ENCODE measurements at regions not wholly inside any gene's neighbourhood (a gene's known extent, or its start where the extent isn't known, plus 50 kb on each side); places are given as distances from the start of the nearest gene placed in this dataset.

DNA sequence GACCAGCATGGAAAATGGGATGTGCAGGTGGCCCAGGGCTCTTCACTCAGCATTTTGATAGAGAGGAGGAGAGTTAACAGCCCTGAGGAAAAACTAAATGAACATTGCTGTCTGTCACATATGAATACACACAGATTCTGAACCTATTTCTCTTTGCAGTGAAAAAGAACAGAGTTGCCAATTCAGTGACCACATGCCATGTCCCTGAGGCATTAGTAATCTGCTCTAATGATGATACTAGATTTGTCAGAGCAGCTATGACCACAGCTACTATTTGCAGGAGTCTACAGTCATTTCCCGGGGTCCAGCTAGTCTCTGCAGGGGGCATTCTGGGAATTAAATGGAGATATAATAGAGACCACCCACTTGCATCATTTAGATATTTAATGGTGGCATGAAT is 267.6 kb downstream of the TMX3 start:
- Histone ChIP-seq H3K36me3 (ENCODE audit: control insufficient read depth in 2 of 2, insufficient read depth in 2 of 2, low read length in 1 of 2) (no peaks in the 10 kb centered on the region), H3K4me1 (ENCODE audit: control insufficient read depth in 2 of 2, insufficient read depth in 2 of 2, low read length in 2 of 2) (no peaks in the 10 kb centered on the region), H3K27ac (ENCODE audit: low read depth in 1 of 2, low read length in 1 of 2) (no peak overlapping the region), H3K27me3 (ENCODE audit: control insufficient read depth in 2 of 2, insufficient read depth in 1 of 2, low read length in 1 of 2) (no peaks in the 10 kb centered on the region), H3K9me3 (ENCODE audit: control insufficient read depth in 2 of 2, insufficient read depth in 1 of 2, low read length in 1 of 2) (no peaks in the 10 kb centered on the region), H3K4me3 (ENCODE audit: low read length in 2 of 2) (no peak overlapping the region)
- DNase-seq (ENCODE audit: low read depth in 6 of 9, low spot score in 9 of 9) = no peak
- 90% methylated on average over 1 of the region's 1 CpG for whole genome bisulfite sequencing

- Histone ChIP-seq H3K27ac (ENCODE audit: low read depth in 1 of 2, low read length in 1 of 2) (no peak overlapping the region), H3K27me3 (ENCODE audit: control insufficient read depth in 2 of 2, insufficient read depth in 1 of 2, low read length in 1 of 2) (no peaks in the 10 kb centered on the region), H3K36me3 (ENCODE audit: control insufficient read depth in 2 of 2, insufficient read depth in 2 of 2, low read length in 1 of 2) (no peaks in the 10 kb centered on the region), H3K4me1 (ENCODE audit: control insufficient read depth in 2 of 2, insufficient read depth in 2 of 2, low read length in 2 of 2) (no peaks in the 10 kb centered on the region), H3K9me3 (ENCODE audit: control insufficient read depth in 2 of 2, insufficient read depth in 1 of 2, low read length in 1 of 2) (no peaks in the 10 kb centered on the region), H3K4me3 (ENCODE audit: low read length in 2 of 2) (no peak overlapping the region)
- WGBS = 84% methylated on average over 6 of the region's 6 CpGs
- no peak for DNase-seq (ENCODE audit: low read depth in 6 of 9, low spot score in 9 of 9)
Observed at GRCh38 chr18:68445668-68446426, 269.1 kb downstream of the TMX3 start.

DNA sequence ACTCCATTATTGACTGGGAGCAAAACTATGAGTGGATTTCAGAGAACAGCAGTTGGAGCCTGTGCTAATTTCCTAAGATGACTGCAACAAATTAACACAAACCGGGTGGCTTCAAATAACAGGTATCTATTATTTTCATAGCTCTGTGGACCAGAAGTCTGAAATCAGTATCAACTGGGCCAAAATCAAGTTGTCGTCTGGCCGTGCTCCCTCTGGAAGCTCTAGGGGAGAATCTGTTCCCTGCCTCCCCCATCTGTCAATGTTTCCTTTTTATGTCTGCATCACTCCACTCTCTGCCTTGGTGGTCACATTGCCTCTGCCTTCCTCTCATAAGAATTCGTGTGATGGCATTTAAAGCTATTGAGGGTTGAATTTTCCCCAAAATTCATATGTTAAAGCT is 269.8 kb downstream of the TMX3 start:
- H3K36me3 ChIP-seq (ENCODE audit: control insufficient read depth in 2 of 2, insufficient read depth in 2 of 2, low read length in 1 of 2) = no peaks in the 10 kb centered on the region
- WGBS = 96% methylated on average over 4 of the region's 4 CpGs
- DNase-seq (ENCODE audit: low read depth in 6 of 9, low spot score in 9 of 9) = no peak
- H3K4me1 ChIP-seq (ENCODE audit: control insufficient read depth in 2 of 2, insufficient read depth in 2 of 2, low read length in 2 of 2) = no peaks in the 10 kb centered on the region
- H3K27ac ChIP-seq (ENCODE audit: low read depth in 1 of 2, low read length in 1 of 2) = no peak overlapping the region
- H3K9me3 ChIP-seq (ENCODE audit: control insufficient read depth in 2 of 2, insufficient read depth in 1 of 2, low read length in 1 of 2) = no peaks in the 10 kb centered on the region
- no peaks in the 10 kb centered on the region for H3K27me3 ChIP-seq (ENCODE audit: control insufficient read depth in 2 of 2, insufficient read depth in 1 of 2, low read length in 1 of 2)
- H3K4me3 ChIP-seq (ENCODE audit: low read length in 2 of 2) = no peak overlapping the region

- 89% methylated on average over 3 of the region's 3 CpGs for WGBS
- no peaks in the 10 kb centered on the region for H3K36me3 ChIP-seq (ENCODE audit: control insufficient read depth in 2 of 2, insufficient read depth in 2 of 2, low read length in 1 of 2)
- H3K4me1 ChIP-seq (ENCODE audit: control insufficient read depth in 2 of 2, insufficient read depth in 2 of 2, low read length in 2 of 2) = no peaks in the 10 kb centered on the region
Observed at GRCh38 chr18:68441241-68441640, 273.7 kb downstream of the TMX3 start.

GRCh38 chr18:68440433-68440832 is 274.5 kb downstream of the TMX3 start:
- Histone ChIP-seq H3K4me3 (ENCODE audit: low read length in 2 of 2) (no peak overlapping the region), H3K36me3 (ENCODE audit: control insufficient read depth in 2 of 2, insufficient read depth in 2 of 2, low read length in 1 of 2) (no peaks in the 10 kb centered on the region), H3K27me3 (ENCODE audit: control insufficient read depth in 2 of 2, insufficient read depth in 1 of 2, low read length in 1 of 2) (no peaks in the 10 kb centered on the region), H3K9me3 (ENCODE audit: control insufficient read depth in 2 of 2, insufficient read depth in 1 of 2, low read length in 1 of 2) (no peaks in the 10 kb centered on the region), H3K4me1 (ENCODE audit: control insufficient read depth in 2 of 2, insufficient read depth in 2 of 2, low read length in 2 of 2) (no peaks in the 10 kb centered on the region), H3K27ac (ENCODE audit: low read depth in 1 of 2, low read length in 1 of 2) (no peak overlapping the region)
- WGBS = 86% methylated on average over 6 of the region's 6 CpGs
- DNase-seq (ENCODE audit: low read depth in 6 of 9, low spot score in 9 of 9) = no peak

More at GRCh38 chr18:68441241-68441640, 273.7 kb downstream of the TMX3 start:
- DNase-seq (ENCODE audit: low read depth in 6 of 9, low spot score in 9 of 9) = no peak
- H3K4me3 ChIP-seq (ENCODE audit: low read length in 2 of 2) = no peak overlapping the region
- H3K9me3 ChIP-seq (ENCODE audit: control insufficient read depth in 2 of 2, insufficient read depth in 1 of 2, low read length in 1 of 2) = no peaks in the 10 kb centered on the region
- H3K27me3 ChIP-seq (ENCODE audit: control insufficient read depth in 2 of 2, insufficient read depth in 1 of 2, low read length in 1 of 2) = no peaks in the 10 kb centered on the region
- H3K27ac ChIP-seq (ENCODE audit: low read depth in 1 of 2, low read length in 1 of 2) = no peak overlapping the region

DNA sequence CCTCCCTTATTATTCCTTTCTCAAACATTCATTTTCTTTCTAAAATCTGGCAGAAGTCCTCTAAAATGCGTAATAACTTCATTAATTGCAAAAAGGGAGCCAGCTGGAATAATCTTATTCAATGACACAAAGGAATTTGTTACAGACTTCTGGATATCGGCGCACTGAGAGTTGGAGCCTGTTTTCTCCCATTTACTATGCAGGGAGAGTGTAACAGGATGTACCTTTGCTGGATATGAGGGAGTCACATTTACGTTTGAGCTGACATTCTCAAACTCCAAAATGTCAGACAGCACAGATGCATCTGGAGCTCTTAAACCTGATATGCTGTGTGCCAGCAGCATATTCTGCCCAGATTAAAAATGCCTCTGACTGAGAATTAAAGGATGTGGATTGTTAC is 275.3 kb downstream of the TMX3 start:
- Histone ChIP-seq H3K4me3 (ENCODE audit: low read length in 2 of 2) (no peak overlapping the region), H3K36me3 (ENCODE audit: control insufficient read depth in 2 of 2, insufficient read depth in 2 of 2, low read length in 1 of 2) (no peaks in the 10 kb centered on the region), H3K9me3 (ENCODE audit: control insufficient read depth in 2 of 2, insufficient read depth in 1 of 2, low read length in 1 of 2) (no peaks in the 10 kb centered on the region), H3K27me3 (ENCODE audit: control insufficient read depth in 2 of 2, insufficient read depth in 1 of 2, low read length in 1 of 2) (no peaks in the 10 kb centered on the region), H3K4me1 (ENCODE audit: control insufficient read depth in 2 of 2, insufficient read depth in 2 of 2, low read length in 2 of 2) (no peaks in the 10 kb centered on the region), H3K27ac (ENCODE audit: low read depth in 1 of 2, low read length in 1 of 2) (no peak overlapping the region)
- 82% methylated on average over 4 of the region's 4 CpGs for WGBS
- DNase-seq (ENCODE audit: low read depth in 6 of 9, low spot score in 9 of 9) = no peak

DNA sequence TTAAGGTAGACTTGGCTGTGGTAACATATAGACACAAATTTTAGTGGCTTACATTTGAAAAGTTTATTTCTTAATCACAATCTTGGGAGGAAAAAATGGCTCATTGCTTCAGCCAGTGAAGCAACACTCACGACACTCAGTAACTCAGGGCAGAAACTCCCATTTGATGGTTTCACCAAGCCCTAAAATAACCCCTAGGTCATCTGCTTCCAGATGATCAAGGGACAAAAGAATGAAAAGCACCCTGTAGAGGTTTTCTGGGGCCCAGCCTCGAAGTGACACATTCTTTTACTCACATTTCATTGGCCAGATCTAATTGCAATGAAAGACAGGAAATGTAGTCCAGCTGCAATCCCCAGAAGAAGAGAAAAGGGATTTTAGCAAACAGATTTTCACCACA is 275.9 kb downstream of the TMX3 start:
- Histone ChIP-seq H3K27ac (ENCODE audit: low read depth in 1 of 2, low read length in 1 of 2) (no peak overlapping the region), H3K4me3 (ENCODE audit: low read length in 2 of 2) (no peak overlapping the region), H3K27me3 (ENCODE audit: control insufficient read depth in 2 of 2, insufficient read depth in 1 of 2, low read length in 1 of 2) (no peaks in the 10 kb centered on the region), H3K36me3 (ENCODE audit: control insufficient read depth in 2 of 2, insufficient read depth in 2 of 2, low read length in 1 of 2) (no peaks in the 10 kb centered on the region), H3K4me1 (ENCODE audit: control insufficient read depth in 2 of 2, insufficient read depth in 2 of 2, low read length in 2 of 2) (no peaks in the 10 kb centered on the region), H3K9me3 (ENCODE audit: control insufficient read depth in 2 of 2, insufficient read depth in 1 of 2, low read length in 1 of 2) (no peaks in the 10 kb centered on the region)
- no peak for DNase-seq (ENCODE audit: low read depth in 6 of 9, low spot score in 9 of 9)
- WGBS = 58% methylated on average over 2 of the region's 2 CpGs

DNA sequence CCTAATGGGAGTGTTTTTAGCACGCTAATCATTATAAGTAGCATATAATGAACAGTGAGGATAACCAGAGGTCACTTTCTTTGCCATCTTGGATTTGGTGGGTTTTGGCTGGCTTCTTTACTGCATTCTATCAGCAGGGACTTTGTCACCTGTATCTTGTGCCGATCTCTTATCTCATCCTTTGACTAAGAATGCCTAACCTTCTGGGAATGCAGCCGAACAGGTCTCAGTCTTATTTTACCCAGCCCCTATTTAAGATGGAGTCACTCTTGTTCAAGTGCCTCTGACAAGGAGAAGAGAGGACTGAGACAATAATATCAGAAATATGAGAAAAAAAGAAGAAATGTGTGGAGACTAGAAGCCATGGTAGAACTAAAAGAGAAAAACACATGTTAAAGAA is 276.4 kb downstream of the TMX3 start:
- WGBS = 94% methylated on average over 3 of the region's 3 CpGs
- no peak for DNase-seq (ENCODE audit: low read depth in 6 of 9, low spot score in 9 of 9)
- Histone ChIP-seq H3K4me1 (ENCODE audit: control insufficient read depth in 2 of 2, insufficient read depth in 2 of 2, low read length in 2 of 2) (no peaks in the 10 kb centered on the region), H3K27ac (ENCODE audit: low read depth in 1 of 2, low read length in 1 of 2) (no peak overlapping the region), H3K4me3 (ENCODE audit: low read length in 2 of 2) (no peak overlapping the region), H3K36me3 (ENCODE audit: control insufficient read depth in 2 of 2, insufficient read depth in 2 of 2, low read length in 1 of 2) (no peaks in the 10 kb centered on the region), H3K27me3 (ENCODE audit: control insufficient read depth in 2 of 2, insufficient read depth in 1 of 2, low read length in 1 of 2) (no peaks in the 10 kb centered on the region), H3K9me3 (ENCODE audit: control insufficient read depth in 2 of 2, insufficient read depth in 1 of 2, low read length in 1 of 2) (no peaks in the 10 kb centered on the region)

- Histone ChIP-seq H3K27ac (ENCODE audit: low read depth in 1 of 2, low read length in 1 of 2) (no peak overlapping the region), H3K4me3 (ENCODE audit: low read length in 2 of 2) (no peak overlapping the region), H3K36me3 (ENCODE audit: control insufficient read depth in 2 of 2, insufficient read depth in 2 of 2, low read length in 1 of 2) (no peaks in the 10 kb centered on the region), H3K4me1 (ENCODE audit: control insufficient read depth in 2 of 2, insufficient read depth in 2 of 2, low read length in 2 of 2) (no peaks in the 10 kb centered on the region), H3K27me3 (ENCODE audit: control insufficient read depth in 2 of 2, insufficient read depth in 1 of 2, low read length in 1 of 2) (no peaks in the 10 kb centered on the region), H3K9me3 (ENCODE audit: control insufficient read depth in 2 of 2, insufficient read depth in 1 of 2, low read length in 1 of 2) (no peaks in the 10 kb centered on the region)
- WGBS = 53% methylated on average over 5 of the region's 5 CpGs
- no peak for DNase-seq (ENCODE audit: low read depth in 6 of 9, low spot score in 9 of 9)
Observed at GRCh38 chr18:68436485-68436884, 278.4 kb downstream of the TMX3 start.
